ENCODE measurements at regions not wholly inside any gene's neighbourhood (a gene's known extent, or its start where the extent isn't known, plus 50 kb on each side); places are given as distances from the start of the nearest gene placed in this dataset.

DNA sequence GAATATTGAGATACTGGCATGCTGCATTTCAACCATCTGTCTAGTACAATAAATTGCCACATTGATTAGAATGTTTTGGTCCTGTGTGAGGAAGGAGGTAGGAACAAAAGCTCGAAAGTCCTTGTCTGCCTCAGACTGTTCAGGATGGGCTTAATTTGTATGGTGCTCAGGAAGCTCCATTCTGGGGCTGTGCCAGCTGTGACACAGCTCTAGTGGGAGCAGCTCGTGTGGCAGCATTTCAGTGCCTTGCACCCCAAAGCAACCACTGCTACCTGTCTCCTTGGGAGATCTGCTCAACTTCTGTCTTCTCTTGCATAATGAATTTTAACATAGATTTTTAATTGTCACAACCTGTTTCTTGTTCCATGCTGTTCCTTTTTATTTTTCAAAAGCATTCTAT lies 144.4 kb upstream of the THUMPD2 start:
- no peak for TF ChIP-seq SIN3A (IDR thresholded peaks at IDR 0.05; ENCODE audit: borderline replicate concordance, insufficient read depth, low read length)
- TF ChIP-seq TAF1 (IDR thresholded peaks at IDR 0.05; ENCODE audit: borderline replicate concordance, insufficient read depth, low read length), result no peak
- TF ChIP-seq, protein P1, sequence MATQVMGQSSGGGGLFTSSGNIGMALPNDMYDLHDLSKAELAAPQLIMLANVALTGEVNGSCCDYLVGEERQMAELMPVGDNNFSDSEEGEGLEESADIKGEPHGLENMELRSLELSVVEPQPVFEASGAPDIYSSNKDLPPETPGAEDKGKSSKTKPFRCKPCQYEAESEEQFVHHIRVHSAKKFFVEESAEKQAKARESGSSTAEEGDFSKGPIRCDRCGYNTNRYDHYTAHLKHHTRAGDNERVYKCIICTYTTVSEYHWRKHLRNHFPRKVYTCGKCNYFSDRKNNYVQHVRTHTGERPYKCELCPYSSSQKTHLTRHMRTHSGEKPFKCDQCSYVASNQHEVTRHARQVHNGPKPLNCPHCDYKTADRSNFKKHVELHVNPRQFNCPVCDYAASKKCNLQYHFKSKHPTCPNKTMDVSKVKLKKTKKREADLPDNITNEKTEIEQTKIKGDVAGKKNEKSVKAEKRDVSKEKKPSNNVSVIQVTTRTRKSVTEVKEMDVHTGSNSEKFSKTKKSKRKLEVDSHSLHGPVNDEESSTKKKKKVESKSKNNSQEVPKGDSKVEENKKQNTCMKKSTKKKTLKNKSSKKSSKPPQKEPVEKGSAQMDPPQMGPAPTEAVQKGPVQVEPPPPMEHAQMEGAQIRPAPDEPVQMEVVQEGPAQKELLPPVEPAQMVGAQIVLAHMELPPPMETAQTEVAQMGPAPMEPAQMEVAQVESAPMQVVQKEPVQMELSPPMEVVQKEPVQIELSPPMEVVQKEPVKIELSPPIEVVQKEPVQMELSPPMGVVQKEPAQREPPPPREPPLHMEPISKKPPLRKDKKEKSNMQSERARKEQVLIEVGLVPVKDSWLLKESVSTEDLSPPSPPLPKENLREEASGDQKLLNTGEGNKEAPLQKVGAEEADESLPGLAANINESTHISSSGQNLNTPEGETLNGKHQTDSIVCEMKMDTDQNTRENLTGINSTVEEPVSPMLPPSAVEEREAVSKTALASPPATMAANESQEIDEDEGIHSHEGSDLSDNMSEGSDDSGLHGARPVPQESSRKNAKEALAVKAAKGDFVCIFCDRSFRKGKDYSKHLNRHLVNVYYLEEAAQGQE (IDR thresholded peaks at IDR 0.05; ENCODE audit: insufficient read depth in 1 of 2, low read depth in 2 of 2, low read length in 2 of 2), result no peak
